Fibroblast of villous mesenchyme (primary cell): ENCODE measurements at regions not wholly inside any gene's neighbourhood (a gene's known extent, or its start where the extent isn't known, plus 50 kb on each side); places are given as distances from the start of the nearest gene placed in this dataset.

Source experiments
- DNase-seq: peaks from one replicate; pipeline ENCODE4 v3.0.0-alpha.2; 2010; ENCODE audit warnings: low read depth
- H3K4me3 ChIP-seq: 2 replicates; pipeline ENCODE4 v1.5.1; 2011; ENCODE audit warnings: low read depth, mild to moderate bottlenecking, low read length
- TF ChIP-seq, protein P1 (sequence below): IDR thresholded peaks from 2 replicates; pipeline ENCODE4 v1.5.1; 2012; ENCODE audit warnings: low read depth, mild to moderate bottlenecking, low read length; ENCODE audit not compliant: insufficient read depth

DNA sequence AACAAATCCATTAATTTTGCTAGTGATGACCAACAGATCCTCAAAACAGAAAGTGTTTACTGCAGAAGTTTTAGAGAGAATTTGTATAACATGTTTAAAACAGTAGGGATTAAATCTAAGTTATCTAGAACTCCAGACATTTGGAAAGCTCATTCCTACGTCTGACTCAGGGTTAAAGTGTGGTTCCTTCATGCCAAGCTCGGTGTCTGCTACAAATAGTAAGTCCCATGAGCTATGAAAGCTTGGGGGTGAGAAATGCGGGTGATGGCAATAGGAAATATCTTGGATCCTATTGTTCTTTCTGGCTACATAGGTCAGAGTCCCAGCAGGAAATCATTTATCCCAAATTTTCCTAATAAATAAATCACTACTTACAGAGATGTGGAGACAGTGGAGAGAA lies 867.1 kb downstream of the UQCRFS1 start:
- no peak for DNase-seq
- no peak overlapping the region for H3K4me3 ChIP-seq
- TF ChIP-seq, protein P1, sequence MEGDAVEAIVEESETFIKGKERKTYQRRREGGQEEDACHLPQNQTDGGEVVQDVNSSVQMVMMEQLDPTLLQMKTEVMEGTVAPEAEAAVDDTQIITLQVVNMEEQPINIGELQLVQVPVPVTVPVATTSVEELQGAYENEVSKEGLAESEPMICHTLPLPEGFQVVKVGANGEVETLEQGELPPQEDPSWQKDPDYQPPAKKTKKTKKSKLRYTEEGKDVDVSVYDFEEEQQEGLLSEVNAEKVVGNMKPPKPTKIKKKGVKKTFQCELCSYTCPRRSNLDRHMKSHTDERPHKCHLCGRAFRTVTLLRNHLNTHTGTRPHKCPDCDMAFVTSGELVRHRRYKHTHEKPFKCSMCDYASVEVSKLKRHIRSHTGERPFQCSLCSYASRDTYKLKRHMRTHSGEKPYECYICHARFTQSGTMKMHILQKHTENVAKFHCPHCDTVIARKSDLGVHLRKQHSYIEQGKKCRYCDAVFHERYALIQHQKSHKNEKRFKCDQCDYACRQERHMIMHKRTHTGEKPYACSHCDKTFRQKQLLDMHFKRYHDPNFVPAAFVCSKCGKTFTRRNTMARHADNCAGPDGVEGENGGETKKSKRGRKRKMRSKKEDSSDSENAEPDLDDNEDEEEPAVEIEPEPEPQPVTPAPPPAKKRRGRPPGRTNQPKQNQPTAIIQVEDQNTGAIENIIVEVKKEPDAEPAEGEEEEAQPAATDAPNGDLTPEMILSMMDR, result no peak

DNA sequence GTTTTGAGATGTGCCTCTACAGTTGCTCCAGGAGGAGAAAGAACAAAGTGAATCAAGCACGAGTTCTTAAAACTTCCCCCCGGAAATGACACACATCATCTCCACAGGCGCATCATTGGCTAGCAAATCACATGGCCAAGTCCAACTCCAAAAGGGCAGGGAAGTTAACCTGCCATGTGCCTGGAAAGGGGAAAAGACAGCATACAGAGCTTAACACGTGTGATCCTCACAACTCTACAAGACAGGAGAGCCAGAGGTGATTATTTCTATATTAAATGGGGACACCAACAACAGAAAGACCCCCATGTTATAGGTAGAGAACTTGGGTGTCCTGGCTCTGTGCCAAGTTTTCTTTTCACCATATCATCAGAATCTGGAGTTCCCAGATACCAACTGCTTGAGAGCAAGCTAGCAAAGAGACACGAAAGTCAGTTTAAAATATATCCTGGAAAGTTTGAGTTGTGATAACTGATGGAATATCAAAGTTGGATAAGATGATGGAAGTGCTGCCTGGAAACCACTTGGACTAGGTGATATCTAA lies 871.1 kb downstream of the UQCRFS1 start:
- H3K4me3 ChIP-seq, result no peak overlapping the region
- TF ChIP-seq, protein P1, result no peak
- no peak for DNase-seq

DNA sequence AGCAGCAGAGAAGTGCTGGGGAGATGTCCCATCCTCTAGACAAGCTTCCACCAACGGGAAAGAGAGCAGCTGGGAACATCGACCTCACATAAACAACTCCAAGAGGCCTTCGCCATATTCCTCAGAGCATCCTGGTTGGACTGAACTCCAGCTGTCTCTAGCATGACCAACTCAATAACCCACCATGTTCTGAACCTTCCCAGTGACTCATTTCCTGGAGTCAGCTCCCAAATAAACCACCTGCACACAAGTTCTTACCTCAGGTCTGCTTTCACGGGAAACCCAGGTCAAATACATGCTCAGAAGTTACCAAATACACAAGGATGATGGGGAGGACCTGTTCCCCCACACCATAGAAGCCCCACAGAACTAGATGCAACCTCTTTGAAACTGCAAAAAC lies 878.5 kb downstream of the UQCRFS1 start:
- TF ChIP-seq, protein P1, result no peak
- H3K4me3 ChIP-seq, result no peak overlapping the region

DNA sequence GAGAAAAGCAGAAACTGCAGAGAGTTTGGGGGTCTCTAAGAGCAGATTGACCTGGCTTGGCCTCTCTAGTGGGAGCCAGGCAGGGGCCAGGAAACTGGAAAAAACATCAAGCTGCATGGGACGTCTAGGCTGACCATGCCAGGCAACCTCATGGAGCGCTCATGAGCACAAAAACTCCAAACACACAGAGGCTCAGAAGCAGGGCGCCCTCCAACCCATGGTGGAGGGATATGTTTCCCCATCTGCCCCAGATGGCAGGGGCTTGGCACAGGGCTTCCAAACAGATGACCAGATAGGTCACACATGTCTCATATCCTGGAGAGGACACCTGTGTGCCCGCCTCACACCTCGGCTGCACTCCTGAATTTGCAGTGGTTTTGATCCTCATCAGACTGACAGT lies 879.0 kb downstream of the UQCRFS1 start:
- H3K4me3 ChIP-seq, result no peak overlapping the region
- TF ChIP-seq, protein P1, result no peak
- DNase-seq, result no peak

More for the DNA sequence above, 878.5 kb downstream of the UQCRFS1 start:
- DNase-seq, result no peak

DNA sequence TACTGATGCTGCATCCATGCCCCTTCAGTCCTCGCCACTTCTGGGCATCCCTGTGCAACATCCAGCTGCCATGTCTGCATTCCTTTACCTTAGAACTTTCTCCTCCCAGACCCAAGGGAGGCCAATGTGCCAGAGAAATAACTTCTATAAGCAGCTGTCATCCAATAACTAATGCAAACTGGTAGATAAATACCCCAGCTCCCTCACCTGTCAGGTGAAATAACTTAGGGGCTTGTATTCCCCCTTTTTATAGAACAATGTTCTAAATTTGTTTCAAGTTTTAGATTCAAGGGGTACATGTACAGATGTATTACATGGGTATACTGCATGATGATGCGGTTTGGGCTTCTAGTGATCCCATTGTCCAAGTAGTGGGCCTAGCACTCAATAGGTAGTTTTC lies 880.1 kb downstream of the UQCRFS1 start:
- TF ChIP-seq, protein P1, result no peak
- H3K4me3 ChIP-seq, result no peak overlapping the region
- DNase-seq, result no peak

DNA sequence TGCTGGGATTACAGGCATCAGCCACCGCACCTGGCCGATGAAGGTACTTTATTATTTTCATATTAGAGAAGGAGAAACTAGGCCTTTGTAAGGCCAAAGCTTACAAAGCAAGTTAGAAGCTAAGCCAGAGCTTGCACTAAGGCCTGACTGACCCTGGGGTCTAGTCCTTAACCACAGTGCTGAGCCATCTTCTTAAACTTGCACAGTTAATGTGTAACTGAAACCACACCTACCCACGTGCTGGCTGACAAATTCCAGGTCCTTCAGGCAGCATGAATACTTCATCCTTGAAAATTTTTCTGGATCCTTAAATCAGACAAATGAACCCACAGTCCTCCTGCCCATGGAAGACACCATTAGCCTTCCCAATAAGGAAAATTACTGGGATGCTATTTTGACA lies 880.6 kb downstream of the UQCRFS1 start:
- H3K4me3 ChIP-seq, result no peak overlapping the region
- TF ChIP-seq, protein P1, result no peak
- no peak for DNase-seq

DNA sequence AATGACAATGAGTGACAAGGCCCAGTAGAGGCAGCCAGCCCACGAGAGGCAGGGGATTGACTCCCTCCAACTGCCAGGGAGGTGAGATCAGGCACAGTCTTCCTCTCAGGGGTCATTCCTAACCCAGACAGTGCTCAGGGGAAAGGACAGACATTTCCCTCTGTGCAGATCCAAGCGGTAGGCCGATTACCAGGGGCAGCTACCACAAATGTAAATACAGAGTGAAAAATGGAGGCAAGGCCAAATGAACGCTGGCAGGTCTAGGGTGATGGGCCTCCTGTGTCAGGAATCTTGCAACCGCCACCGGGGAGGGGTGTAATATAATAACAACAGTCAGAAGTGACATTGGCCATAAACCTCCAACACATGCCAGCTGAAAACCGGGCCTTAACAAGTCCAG lies 881.4 kb downstream of the UQCRFS1 start:
- TF ChIP-seq, protein P1, result no peak
- no peak for DNase-seq
- H3K4me3 ChIP-seq, result no peak overlapping the region
